ENCODE measurements at regions not wholly inside any gene's neighbourhood (a gene's known extent, or its start where the extent isn't known, plus 50 kb on each side); places are given as distances from the start of the nearest gene placed in this dataset.

- no peak for DNase-seq
Observed at GRCh38 chr1:218836264-218836663, 337.4 kb upstream of the LYPLAL1 start.

GRCh38 chr1:218837051-218837450, 336.6 kb upstream of the LYPLAL1 start:
- DNase-seq = no peak

GRCh38 chr1:218845589-218845988, 328.1 kb upstream of the LYPLAL1 start:
- no peak for DNase-seq

- no peak for DNase-seq
Observed at GRCh38 chr1:218846181-218846580, 327.5 kb upstream of the LYPLAL1 start.

- DNase-seq = no peak
Observed at GRCh38 chr1:218847089-218847768, 326.4 kb upstream of the LYPLAL1 start.

- no peak for DNase-seq
Observed at GRCh38 chr1:218848009-218848408, 325.7 kb upstream of the LYPLAL1 start.

- no peak for DNase-seq
Observed at GRCh38 chr1:218850367-218850766, 323.3 kb upstream of the LYPLAL1 start.

- DNase-seq = no peak
Observed at GRCh38 chr1:218851586-218851985, 322.1 kb upstream of the LYPLAL1 start.

GRCh38 chr1:218852527-218852926, 321.2 kb upstream of the LYPLAL1 start:
- DNase-seq = no peak

GRCh38 chr1:218863987-218864386, 309.7 kb upstream of the LYPLAL1 start:
- DNase-seq = no peak

GRCh38 chr1:218865591-218865990, 308.1 kb upstream of the LYPLAL1 start:
- no peak for DNase-seq

- no peak for DNase-seq
Observed at GRCh38 chr1:218866507-218866906, 307.2 kb upstream of the LYPLAL1 start.

- DNase-seq = no peak
Observed at GRCh38 chr1:218867066-218867465, 306.6 kb upstream of the LYPLAL1 start.

- DNase-seq = no peak
Observed at GRCh38 chr1:218867941-218868626, 305.6 kb upstream of the LYPLAL1 start.

GRCh38 chr1:218869276-218869675, 304.4 kb upstream of the LYPLAL1 start:
- no peak for DNase-seq

GRCh38 chr1:218872026-218872425, 301.7 kb upstream of the LYPLAL1 start:
- DNase-seq = no peak

GRCh38 chr1:218872928-218873327, 300.8 kb upstream of the LYPLAL1 start:
- no peak for DNase-seq

GRCh38 chr1:218874313-218874712, 299.4 kb upstream of the LYPLAL1 start:
- no peak for DNase-seq

GRCh38 chr1:218874801-218875400, 298.8 kb upstream of the LYPLAL1 start:
- no peak for DNase-seq

- DNase-seq = no peak
Observed at GRCh38 chr1:218878369-218878768, 295.3 kb upstream of the LYPLAL1 start.

- DNase-seq = no peak
Observed at GRCh38 chr1:218880484-218881060, 293.1 kb upstream of the LYPLAL1 start.

- DNase-seq = no peak
Observed at GRCh38 chr1:218882454-218882853, 291.2 kb upstream of the LYPLAL1 start.

- DNase-seq = no peak
Observed at GRCh38 chr1:218886101-218886871, 287.4 kb upstream of the LYPLAL1 start.

All from SW 1271 (cell line).